ENCODE measurements at regions not wholly inside any gene's neighbourhood (a gene's known extent, or its start where the extent isn't known, plus 50 kb on each side); places are given as distances from the start of the nearest gene placed in this dataset.

DNA sequence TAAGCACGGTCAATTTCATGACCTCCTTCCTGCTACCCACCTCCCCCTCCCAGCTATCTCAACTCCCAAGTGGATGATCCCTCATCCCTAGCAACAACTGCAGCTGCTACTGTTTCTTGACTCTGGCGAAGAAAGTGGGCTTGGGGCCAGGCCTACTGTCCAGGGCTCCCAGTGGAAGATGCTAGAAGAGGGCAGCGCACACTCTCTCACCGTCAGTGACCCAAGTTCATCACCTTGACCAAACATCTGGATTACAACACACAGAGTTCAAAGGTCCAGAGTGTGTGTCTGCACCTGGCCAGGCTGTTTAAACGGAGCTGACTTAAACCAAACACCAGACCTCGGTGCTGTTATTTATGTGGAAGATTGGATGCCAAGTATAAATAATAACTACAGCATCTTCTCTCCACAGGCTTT lies 385.6 kb downstream of the SHQ1 start:
- Histone ChIP-seq H3K27ac (ENCODE audit: low read depth, low read length) (no peak overlapping the region), H3K56ac (replicated peaks; ENCODE audit: insufficient read length, low read depth, low read length) (no peak overlapping the region), H2AFZ (ENCODE audit: low read length) (no peak overlapping the region), H4K91ac (replicated peaks; ENCODE audit: insufficient read length, low read length) (no peak overlapping the region), H3K4me3 (ENCODE audit: extremely low read depth in 1 of 4, insufficient read depth in 2 of 4, low read depth in 3 of 4, low read length in 4 of 4) (no peak overlapping the region), H4K5ac (ENCODE audit: insufficient read length, low read depth, low read length) (no peak overlapping the region), H3K36me3 (ENCODE audit: control insufficient read depth in 2 of 4, insufficient read depth in 4 of 4, low read length in 3 of 4) (no peaks in the 10 kb centered on the region; a peak in 1 of 8 replicates), H3K4ac (replicated peaks; ENCODE audit: insufficient read length, low read depth, low read length) (no peak overlapping the region), H3K23ac (ENCODE audit: insufficient read length) (no peak overlapping the region), H2AK5ac (ENCODE audit: low read depth, low read length) (no peak overlapping the region), H2BK20ac (ENCODE audit: low read length) (no peak overlapping the region), H2BK120ac (replicated peaks; ENCODE audit: low read depth, low read length) (no peak overlapping the region), H3K9ac (replicated peaks in 1 of 4; ENCODE audit: extremely low read depth in 1 of 4, low read depth in 3 of 4, low read length in 3 of 4) (no peak overlapping the region), H3K23me2 (ENCODE audit: low read depth, low read length) (no peaks in the 10 kb centered on the region), H4K20me1 (replicated peaks in 1 of 2; ENCODE audit: control insufficient read depth in 1 of 2, insufficient read depth in 2 of 2, low read length in 2 of 2) (no peaks in the 10 kb centered on the region), H3K27me3 (replicated peaks in 1 of 4; ENCODE audit: control insufficient read depth in 3 of 4, extremely low read depth in 1 of 4, insufficient read depth in 3 of 4, low read length in 3 of 4) (no peaks in the 10 kb centered on the region; a peak in 1 of 7 replicates), H2BK12ac (ENCODE audit: low read depth, low read length) (no peak overlapping the region), H2BK15ac (ENCODE audit: low read length) (no peak overlapping the region), H3K18ac (ENCODE audit: extremely low read depth, low read length) (no peak overlapping the region), H3K14ac (ENCODE audit: insufficient read length) (no peak overlapping the region), H4K8ac (ENCODE audit: extremely low read depth, insufficient read depth, low read length) (no peak overlapping the region), H2BK5ac (ENCODE audit: low read depth, low read length) (no peak overlapping the region), H3K9me3 (ENCODE audit: insufficient read depth in 2 of 2, low read depth in 1 of 2, low read length in 1 of 2) (no peaks in the 10 kb centered on the region), H3K4me1 (replicated peaks in 1 of 4; ENCODE audit: control insufficient read depth in 3 of 4, insufficient read depth in 4 of 4, low read length in 3 of 4) (no peaks in the 10 kb centered on the region), H3K79me1 (ENCODE audit: low read depth, low read length) (no peaks in the 10 kb centered on the region), H3K79me2 (ENCODE audit: control insufficient read depth in 1 of 2, insufficient read depth in 2 of 2, low read length in 2 of 2) (no peaks in the 10 kb centered on the region), H3K4me2 (ENCODE audit: insufficient read depth in 1 of 2, low read depth in 2 of 2, low read length in 2 of 2) (no peak overlapping the region)
- 93% methylated on average over 6 of the region's 6 CpGs; no CpG with 5 or more reads in 1 of the 2 experiments for WGBS, 2 experiments (ENCODE audit: extremely low coverage in 1 of 2, insufficient coverage in 1 of 2, insufficient read length in 1 of 2, insufficient replicate concordance in 2 of 2, low coverage in 1 of 2, low lambda C conversion rate in 2 of 2, missing lambda C conversion rate in 1 of 2)
- FAIRE-seq, result no peak
- ChIA-PET POLR2A (ENCODE audit: partially characterized antibody) (interaction anchor here (1.3 kb wide), 1 partner anchor 15 kb away, joined by 5 read pairs; no protein-coding TSS in a partner anchor), CTCF (ENCODE audit: partially characterized antibody) (interaction anchor here (0.8 to 1.4 kb wide), 6 partner anchors 10 to 532 kb away, joined by 3 to 5 read pairs (median 3); no protein-coding TSS in a partner anchor)
- DNase-seq (ENCODE audit: low read depth in 1 of 2, low spot score in 2 of 2), result no peak
- TF ChIP-seq, protein P1, sequence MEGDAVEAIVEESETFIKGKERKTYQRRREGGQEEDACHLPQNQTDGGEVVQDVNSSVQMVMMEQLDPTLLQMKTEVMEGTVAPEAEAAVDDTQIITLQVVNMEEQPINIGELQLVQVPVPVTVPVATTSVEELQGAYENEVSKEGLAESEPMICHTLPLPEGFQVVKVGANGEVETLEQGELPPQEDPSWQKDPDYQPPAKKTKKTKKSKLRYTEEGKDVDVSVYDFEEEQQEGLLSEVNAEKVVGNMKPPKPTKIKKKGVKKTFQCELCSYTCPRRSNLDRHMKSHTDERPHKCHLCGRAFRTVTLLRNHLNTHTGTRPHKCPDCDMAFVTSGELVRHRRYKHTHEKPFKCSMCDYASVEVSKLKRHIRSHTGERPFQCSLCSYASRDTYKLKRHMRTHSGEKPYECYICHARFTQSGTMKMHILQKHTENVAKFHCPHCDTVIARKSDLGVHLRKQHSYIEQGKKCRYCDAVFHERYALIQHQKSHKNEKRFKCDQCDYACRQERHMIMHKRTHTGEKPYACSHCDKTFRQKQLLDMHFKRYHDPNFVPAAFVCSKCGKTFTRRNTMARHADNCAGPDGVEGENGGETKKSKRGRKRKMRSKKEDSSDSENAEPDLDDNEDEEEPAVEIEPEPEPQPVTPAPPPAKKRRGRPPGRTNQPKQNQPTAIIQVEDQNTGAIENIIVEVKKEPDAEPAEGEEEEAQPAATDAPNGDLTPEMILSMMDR (IDR thresholded peaks at IDR 0.05; ENCODE audit: control extremely low read depth in 1 of 3, insufficient read depth in 1 of 3, low read depth in 1 of 3, low read length in 3 of 3), result no peak
- TF ChIP-seq POLR2AphosphoS5 (IDR thresholded peaks at IDR 0.05; ENCODE audit: low read depth, low read length) (no peak), RXRA (IDR thresholded peaks at IDR 0.05; ENCODE audit: insufficient read depth, low read depth, low read length) (no peak), HDAC6 (IDR thresholded peaks at IDR 0.05; ENCODE audit: low read depth, low read length) (no peak)

Data from H1 (cell line).